GM19239 (cell line): ENCODE measurements at regions not wholly inside any gene's neighbourhood (a gene's known extent, or its start where the extent isn't known, plus 50 kb on each side); places are given as distances from the start of the nearest gene placed in this dataset.

Source experiments
- DNase-seq: peaks from one replicate; pipeline ENCODE4 v3.0.0; 2011; ENCODE audit warnings: low spot score; ENCODE audit not compliant: insufficient read length
- FAIRE-seq: peaks from 2 replicates; lab custom pipeline; 2011; peaks lifted over from hg19 to GRCh38; lab: Jason Lieb, UNC

DNA sequence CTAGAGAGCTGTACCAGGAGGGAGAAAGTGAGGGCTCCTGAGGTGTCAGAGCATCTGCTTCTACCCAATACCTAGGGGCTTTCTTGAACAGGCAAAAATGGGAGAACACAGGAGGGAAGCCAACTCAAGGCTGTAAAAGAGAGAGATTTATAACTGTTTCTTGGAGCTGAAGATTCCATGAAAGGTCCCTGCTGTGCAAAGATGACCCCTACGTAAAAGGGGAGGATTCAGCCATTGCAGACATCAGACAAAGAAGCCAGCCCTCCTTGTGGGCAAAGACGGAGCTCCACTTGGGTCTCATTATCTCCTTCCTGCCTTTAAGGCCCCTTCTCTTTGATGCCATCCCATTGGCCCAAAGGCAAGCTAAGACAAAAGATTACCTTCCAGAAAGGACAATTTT, 524.1 kb upstream of the CAMK1G start:
- DNase-seq (no peak), FAIRE-seq (no peak)

DNA sequence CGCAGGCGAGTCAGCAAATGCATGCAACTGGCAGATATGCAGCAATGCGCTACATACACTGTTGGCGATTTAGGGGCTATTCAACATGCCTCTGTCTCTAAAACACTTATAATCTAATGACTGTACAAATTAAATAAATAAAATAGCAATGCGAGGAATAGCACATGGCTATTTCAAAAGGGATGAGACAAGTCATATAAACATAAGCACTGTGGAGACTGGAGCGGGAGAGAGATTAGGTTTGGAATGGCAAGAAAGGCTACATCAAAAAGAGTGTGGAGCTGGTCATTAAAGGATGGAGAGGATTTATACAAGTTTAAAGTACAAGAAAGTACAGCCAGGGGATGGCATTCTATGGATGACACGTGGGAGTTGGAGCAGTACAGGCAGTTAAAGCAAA, 523.5 kb upstream of the CAMK1G start:
- FAIRE-seq = no peak

DNA sequence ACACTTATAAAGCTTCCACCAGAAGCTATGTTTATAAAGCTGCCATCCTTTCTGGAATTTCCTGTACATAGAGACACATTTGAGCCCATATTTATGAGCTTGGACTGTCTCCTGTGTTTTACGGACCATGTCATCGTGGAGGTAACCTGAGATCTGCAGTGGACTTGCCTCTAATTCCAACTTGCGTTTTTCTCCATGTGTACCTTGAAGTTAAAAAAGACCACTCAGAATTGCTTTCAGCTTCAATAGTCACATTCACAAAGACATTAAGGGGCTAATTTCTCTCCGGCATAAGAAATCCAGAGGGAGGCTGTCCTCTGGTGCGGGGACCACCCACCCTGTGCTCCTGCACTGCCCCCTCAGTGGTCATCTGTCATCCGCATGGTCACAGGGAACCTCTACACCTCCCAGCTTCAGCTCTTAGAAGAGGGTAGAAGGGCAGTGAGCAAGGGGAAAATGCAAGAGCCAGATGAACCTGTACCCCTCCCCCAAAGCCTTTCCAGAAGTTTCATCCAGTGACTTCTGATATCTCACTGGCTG, 521.4 kb upstream of the CAMK1G start:
- no peak for DNase-seq
- FAIRE-seq = no peak

More for the DNA sequence above, 523.5 kb upstream of the CAMK1G start:
- DNase-seq = no peak

DNA sequence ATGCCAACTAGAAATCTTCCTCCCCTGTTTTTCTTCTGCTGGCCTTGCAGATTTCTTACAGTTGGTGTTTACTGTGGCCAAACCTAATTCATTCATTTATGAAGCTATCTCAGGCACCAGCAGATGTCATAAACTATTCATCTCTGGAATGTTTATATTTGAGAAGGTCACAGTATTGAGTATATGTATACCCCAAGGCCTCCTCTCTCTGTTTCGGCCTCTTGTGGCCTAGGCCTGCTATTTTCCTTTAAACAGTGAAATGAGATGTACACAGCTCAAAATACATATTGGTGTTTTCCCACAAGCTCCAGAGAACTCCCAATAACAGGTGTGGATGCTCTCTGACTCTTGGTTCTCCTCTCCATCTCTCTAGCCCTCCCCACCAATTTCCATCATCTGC, 520.7 kb upstream of the CAMK1G start:
- no peak for FAIRE-seq

DNA sequence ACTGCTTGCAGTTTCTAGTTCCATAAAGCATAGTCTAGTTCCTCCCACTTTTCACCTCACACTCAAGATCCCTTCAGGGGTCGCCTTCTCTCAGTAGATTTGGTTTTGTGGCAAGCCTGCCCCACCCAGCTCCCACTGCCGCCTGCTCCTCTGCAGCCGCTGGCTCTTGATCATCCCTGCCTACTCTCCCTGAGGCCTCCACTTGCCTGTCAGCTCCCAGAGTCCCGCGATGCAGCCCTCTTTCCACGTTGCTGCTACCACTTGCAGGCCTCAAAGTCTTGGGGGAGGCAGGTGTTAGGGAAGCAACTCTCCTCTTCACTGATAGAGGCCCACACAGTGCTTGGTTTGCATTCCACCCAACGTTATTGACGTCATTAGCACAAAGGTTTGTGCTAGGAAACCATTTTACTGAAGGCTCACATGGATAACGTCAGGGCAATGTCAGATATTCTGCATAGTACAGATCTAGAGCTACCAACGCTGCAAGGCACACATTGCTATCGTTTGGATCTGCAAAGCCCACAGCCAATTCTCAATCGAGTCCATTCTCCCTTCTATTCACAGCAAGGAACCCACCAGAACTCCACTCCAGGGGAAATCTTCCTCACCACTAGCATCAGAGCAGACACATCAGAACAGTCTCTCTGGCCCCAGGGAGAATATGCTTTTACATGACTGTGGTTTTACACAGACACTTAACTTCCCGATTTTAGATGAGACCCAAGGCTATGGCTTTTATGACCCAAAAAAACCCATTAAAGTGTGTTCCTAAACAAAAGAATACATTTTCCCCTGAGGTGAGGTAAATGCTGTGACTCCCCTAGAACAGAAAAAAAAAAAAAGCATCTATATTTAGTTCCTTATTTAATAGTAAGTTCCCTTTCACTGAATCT, 519.5 kb upstream of the CAMK1G start:
- DNase-seq (no peak), FAIRE-seq (no peak)

More for the DNA sequence above, 520.7 kb upstream of the CAMK1G start:
- no peak for DNase-seq

DNA sequence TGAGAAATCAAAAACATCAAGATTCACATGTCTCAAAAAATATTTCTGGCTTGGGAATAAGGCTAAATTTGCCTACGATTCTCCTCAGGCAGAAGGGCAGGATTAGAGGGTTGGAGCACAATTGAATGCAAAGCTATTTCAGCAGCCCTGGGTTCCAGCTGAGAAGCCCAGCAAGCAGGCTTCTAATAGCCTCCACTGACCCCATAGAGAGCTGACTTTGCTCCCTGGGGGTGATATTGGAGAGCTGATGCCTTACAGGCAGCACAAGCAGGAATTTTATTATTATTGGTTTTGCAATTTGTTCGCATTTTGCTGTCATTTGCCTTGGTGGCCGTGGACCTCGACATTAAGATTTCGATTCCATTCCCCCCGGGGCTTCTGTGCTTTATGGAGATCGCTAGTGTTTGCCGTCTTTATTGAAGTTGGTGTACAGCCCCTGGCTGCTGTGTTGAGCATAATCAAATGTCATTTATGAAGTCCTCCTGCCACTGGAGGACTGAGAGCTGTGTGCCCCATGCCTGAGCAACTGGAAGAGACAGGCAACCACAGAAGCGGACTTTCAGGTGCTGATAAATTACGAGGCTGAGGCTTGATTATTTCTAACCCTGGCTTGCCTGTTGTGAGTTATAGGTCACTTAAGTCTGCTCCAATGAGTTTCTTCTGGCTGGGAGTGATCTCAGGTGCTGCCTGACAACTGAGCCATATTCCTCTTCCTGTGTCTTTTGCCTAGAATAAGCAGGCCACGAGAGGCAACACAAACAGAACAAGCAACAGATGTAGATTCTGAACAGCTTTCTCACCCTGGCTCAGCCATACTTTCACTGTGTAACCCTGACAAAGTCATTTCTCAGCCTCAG, 518.4 kb upstream of the CAMK1G start:
- FAIRE-seq (no peak), DNase-seq (no peak)

DNA sequence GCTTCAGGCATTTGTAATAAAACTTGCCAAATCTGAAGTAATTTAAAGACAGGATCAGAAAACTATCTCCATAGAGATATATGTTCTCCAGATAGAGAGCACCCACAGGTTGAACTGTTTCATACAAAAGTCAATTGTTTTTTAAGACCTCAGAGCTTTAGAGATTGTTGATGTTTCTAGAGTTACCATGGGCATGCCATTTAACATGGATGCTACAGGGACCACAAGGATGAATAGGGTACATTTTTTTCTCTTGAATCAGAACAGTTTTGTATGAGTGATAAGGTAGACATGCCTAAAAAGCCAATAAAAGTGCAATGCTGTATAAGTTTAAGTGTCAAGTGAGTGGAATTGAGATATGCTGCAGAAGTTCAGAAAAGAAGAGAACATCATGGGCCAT, 511.0 kb upstream of the CAMK1G start:
- FAIRE-seq = no peak

DNA sequence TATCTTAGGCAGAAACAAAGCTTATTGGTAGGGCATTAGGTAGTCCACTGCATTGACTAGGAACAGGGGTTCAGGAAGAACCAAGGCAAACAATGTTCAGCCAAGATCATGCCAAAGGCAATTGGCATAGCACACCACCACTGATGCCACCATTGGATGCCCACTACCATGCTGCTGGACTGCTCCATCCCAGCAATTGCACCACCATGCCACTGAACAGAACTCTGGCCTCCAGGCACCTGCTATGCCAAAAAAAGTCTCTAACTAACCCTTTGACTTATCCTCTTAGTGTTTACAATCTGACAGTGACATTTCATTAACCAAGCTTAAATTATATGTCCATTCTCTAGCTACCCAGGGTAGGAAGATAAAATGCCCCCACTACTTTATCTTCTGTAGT, 509.6 kb upstream of the CAMK1G start:
- DNase-seq (no peak), FAIRE-seq (no peak)

More for the DNA sequence above, 511.0 kb upstream of the CAMK1G start:
- no peak for DNase-seq

DNA sequence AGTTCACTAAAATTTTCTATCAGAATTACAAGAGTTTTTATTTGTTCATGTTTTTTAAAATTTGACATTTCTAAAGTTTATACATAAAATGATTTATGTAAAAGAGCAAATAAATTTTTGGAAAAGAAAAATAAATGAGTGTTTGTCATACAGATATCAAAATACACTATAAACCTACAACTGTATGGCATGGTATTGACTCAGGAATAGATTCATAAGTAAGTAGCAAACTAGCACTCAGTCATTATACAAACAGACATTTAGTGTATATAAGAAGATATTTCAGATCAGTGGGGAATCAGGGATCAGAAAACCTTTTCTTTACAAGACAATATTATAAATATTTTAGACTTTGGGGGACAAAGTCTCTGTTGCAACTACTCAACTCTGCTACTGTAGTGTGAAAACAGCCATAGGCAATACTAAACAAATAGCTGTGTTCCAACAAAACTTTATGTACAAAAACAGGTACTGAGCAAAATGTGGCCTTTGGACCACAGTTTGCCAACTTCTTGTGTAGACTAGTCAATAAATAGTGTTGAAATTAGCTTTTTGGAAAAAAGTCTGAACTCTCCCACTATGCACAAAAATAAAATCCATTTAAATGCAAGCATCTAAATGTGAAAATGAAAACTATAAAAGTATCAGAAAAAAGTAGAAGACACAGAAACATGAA, 508.8 kb upstream of the CAMK1G start:
- DNase-seq (no peak), FAIRE-seq (no peak)

DNA sequence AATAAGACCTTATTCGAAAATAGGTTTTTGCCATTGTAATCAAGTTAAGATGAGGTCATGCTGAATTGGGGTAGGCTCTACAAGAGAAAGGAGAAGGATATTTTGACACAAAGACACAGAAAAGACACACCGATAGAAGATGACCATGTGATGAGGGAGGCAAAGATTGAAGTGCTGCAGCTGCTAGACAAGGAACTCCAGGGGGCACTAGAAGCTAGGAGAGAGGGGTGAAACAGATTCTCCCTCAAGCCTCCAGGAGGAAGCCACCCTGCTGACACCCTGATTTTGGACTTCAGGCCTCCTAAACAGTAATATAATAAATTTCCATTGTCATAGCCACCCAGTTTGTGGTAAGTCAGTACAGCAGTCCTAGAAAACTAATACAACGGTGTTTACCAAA, 506.8 kb upstream of the CAMK1G start:
- DNase-seq = no peak
- FAIRE-seq = peak; percentile 80

DNA sequence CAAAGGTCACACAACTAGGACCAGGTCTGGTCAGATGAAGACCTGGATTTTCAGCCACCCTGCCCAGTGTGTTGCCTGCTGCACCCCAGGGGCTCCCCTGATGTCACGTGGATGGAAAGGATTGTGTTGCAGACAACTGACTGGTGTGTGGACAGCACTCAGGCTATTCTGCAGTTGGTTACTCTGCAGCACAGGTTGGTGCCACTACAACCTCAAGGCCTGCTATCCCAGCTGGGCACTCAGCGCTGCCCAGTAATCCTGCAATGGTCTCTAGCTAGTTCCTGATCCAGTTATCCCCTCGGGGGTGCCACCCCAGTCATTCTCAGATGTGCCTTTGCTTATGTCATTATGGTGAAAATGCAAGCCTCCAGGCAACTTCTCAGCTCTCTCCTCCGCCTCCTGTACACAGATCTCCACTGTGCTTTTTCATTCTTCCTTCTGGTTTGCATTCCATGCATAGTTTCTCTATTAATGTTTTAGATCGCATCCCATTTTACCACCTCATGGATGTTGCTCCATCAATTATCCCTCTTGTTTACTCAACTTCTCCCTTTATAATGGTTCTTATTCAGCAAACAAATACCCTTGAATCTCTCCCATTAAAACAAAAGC, 503.2 kb upstream of the CAMK1G start:
- no peak for FAIRE-seq

DNA sequence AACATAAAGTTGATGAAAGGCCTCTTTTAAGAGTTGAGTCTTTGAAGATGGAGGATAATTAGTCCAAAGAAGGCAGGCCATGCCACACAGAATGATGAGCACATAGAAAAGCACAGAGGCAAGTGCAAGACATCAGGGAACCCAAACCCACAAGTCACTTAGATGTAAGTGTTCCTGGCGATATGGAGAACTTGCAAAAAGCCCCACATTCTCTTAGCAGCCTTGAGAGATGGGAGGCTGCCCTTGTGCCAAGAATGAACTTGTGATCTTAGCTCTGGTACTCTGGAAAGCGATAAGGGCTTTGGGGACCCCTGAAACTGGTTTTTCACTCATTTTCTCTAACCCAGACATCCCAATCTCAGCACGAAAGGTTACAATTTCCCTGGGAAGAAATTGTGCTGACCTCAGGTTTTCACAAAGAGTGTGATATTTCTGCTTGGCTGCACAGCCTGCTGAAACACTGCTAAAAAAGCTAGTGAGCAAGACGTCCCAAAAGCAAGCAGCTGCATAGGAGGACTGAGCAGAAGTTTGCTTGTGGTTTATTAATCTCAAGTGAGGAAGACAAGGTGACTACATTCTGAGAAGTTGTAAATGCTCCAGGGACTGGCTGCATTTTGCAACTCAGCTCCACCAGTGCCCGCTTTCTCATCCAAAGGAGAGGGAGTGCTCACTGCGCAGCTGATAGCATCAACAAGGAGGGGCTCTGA, 496.9 kb upstream of the CAMK1G start:
- DNase-seq = peak; percentile 33
- FAIRE-seq = peak; percentile 98

More for the DNA sequence above, 503.2 kb upstream of the CAMK1G start:
- no peak for DNase-seq

DNA sequence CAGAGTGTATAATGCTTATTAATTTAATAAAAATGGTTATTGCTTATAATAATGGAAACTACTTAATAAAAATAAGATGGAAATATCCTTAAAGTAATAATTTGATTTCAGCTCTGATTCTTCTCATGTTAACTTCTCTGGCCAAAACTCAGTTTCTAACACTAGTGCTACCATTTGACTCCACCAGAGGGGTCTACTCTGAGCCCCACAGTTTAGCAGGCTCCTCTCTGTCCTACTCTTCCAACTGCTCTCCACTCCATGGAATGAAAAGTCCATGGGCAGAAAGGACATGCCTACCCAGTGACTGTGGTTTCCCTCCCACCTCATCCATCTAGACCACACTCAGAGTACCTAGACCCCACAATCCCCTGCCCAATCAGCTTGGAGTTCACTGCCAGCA, 489.1 kb upstream of the CAMK1G start:
- FAIRE-seq (no peak), DNase-seq (no peak)

DNA sequence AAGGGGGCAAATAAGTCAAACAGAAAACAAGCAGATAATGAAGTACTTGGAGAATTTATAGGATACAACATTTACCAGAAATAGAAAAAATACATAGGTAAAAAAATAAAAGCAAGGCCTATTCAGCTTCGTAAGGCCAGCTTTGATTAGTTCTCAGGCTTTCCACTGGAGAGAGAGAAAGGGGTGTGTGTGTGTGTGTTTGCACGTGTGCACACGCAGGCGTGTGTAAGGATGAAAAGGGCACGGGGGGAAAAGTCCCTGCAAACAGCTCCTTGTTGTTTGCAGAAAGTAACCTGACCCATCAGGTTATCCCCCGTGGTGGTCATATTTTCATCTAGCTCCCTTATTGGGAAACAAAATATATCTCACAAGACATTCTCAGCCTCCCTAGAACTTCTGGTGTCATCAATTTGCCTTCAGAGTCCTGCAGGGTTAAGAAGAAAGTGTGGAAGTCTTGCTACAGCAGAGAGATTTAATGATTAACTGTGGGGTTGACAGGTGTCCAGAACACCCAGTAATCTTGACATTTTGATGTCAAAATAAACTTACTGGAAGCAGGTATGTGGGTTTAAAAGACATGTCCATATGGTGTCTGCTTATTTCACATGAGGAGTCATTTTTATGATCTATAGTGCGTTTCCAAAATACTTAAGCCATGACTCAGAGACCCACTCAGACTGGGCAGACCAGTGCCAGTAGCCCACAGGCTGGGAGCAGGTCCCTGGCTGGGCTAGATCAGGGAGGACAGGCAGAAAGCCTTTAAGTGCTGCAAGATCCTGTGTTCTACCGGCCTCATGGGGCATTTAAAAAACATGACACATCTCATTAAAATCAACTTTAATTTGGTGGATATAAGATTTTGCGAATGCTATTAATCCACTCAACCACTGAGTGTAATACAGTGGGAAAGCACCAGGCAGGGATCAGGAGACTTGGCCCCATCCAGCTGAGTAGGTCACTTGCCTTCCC, 487.6 kb upstream of the CAMK1G start:
- peak; percentile 91 for FAIRE-seq
- DNase-seq = no peak

DNA sequence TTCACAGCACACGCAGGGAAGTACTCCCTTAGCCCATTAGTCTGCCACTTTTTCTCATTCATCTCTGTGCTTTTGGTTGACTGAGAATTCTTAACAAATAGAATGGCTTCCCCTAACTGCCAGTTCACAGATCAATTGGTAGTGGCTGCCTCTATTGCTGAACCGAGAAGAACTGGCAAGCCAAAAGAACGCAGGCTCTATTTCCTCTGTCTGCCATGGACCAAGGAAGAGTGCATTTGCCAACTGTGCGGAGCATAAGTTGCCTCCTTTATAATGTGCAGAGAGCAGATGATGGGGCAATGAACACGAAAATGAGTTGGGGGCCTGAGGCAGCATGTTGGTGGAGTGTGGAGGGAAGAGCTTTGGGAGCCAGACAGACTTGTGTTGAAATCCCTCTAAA, 483.1 kb upstream of the CAMK1G start:
- no peak for DNase-seq

DNA sequence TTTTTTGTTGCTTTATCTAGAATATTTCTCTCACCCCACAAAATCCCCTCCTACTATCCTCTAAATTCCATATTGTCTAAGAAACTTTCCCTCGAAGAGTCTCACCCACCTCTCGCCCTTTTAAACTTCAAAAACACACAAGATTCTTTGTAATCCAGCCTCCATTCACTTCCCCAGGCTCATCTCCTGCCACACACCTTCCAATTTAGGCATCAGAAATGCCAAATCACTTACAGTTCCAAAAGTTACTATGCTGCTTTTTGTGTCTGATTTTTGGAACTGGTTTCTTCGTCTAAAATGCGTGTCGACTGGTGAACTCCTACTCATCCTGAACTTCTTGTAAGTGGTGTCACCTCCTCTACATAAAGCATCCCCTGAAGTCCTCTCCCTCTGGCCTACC, 482.4 kb upstream of the CAMK1G start:
- DNase-seq = no peak

More for the DNA sequence above, 483.1 kb upstream of the CAMK1G start:
- FAIRE-seq = no peak

DNA sequence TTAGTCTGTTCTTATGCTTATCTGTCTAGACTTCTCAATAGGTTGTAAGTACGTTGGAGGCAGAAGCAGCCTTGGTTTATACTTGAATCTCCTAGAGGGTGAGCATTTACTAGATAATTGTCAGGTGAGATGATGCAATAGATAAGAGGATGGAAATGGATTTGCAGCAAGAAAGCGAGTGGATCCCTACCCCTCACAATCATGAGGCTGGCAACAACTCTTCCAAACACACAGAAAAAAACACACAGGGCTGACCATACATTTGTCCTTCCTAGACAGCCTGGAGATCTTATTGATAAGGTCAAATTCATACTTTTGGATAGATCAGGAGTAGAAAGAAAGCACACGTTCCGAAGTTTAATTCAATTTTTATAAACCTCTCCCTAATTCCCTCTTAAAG, 481.4 kb upstream of the CAMK1G start:
- no peak for DNase-seq
- FAIRE-seq = peak; percentile 82

More for the DNA sequence above, 482.4 kb upstream of the CAMK1G start:
- no peak for FAIRE-seq

DNA sequence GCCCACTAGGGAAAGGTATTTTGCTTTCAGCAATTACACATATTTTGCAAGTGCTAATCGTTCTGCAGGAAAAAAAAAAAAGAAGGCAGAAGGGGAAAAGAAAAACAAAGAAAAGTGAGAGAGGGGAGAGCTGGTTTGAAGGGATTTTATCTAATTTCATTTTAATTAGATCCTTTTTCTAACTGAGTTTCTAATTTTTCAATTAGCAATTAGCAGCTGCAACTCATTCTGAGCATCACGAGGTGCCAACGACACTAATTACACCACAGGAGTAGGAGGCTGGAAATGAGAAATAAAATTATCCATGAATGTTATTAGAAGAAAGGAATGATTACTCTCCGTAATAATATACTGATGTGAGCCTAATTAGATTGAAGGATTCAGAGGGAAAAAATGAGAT, 481.0 kb upstream of the CAMK1G start:
- FAIRE-seq (no peak), DNase-seq (no peak)
